GM10248 (cell line): ENCODE measurements at regions not wholly inside any gene's neighbourhood (a gene's known extent, or its start where the extent isn't known, plus 50 kb on each side); places are given as distances from the start of the nearest gene placed in this dataset.

Experiments used
- CTCF ChIA-PET: fragments of 300-600 bp; sonication (Branson Sonifier 250); formaldehyde crosslinking; extraction: SDS; loops from one replicate; lab custom pipeline; 2021; ENCODE audit warnings: antibody characterized with exemption; lab: Yijun Ruan, JAX
- POLR2A ChIA-PET: fragments of 350-650 bp; sonication (Branson Sonifier 250); formaldehyde crosslinking; extraction: SDS; loops from one replicate; lab custom pipeline; 2020; ENCODE audit warnings: antibody characterized with exemption; lab: Yijun Ruan, JAX
- DNase-seq: peaks from one replicate; pipeline ENCODE4 v3.0.0; 2012; ENCODE audit errors: extremely low spot score
- TF ChIP-seq, protein P1 (sequence below): IDR thresholded peaks from 2 replicates; pipeline ENCODE4 v1.5.1; 2012; ENCODE audit warnings: mild to moderate bottlenecking, low read depth; ENCODE audit errors: extremely low read depth, missing control alignments, control extremely low read depth

DNA sequence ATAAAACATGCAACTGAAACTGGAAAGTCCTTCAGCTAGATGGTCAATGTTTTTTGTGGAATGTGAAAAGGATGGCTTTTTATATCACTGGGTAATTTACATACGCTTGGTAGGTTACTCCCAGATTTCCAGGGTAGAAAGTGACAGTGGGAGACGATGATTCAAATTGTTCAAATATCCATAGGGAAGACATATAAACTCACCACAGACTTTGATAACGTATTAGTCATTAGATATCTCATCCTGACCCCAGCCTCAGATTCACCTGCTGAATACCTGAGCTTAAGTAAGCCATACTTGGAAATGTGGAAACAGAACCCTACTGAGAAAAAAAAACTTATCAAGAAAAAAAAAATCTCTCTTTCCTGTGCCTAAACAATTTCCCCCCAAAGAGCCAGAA, 169.4 kb downstream of the ZNF674 start:
- DNase-seq: no peak
- CTCF ChIA-PET: interaction anchor here (1.5 to 2.2 kb wide), 2 partner anchors 33 to 574 kb away, joined by 6 to 7 read pairs; no protein-coding TSS in a partner anchor
- POLR2A ChIA-PET: no interaction called here
- TF ChIP-seq, protein P1, sequence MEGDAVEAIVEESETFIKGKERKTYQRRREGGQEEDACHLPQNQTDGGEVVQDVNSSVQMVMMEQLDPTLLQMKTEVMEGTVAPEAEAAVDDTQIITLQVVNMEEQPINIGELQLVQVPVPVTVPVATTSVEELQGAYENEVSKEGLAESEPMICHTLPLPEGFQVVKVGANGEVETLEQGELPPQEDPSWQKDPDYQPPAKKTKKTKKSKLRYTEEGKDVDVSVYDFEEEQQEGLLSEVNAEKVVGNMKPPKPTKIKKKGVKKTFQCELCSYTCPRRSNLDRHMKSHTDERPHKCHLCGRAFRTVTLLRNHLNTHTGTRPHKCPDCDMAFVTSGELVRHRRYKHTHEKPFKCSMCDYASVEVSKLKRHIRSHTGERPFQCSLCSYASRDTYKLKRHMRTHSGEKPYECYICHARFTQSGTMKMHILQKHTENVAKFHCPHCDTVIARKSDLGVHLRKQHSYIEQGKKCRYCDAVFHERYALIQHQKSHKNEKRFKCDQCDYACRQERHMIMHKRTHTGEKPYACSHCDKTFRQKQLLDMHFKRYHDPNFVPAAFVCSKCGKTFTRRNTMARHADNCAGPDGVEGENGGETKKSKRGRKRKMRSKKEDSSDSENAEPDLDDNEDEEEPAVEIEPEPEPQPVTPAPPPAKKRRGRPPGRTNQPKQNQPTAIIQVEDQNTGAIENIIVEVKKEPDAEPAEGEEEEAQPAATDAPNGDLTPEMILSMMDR: no peak

DNA sequence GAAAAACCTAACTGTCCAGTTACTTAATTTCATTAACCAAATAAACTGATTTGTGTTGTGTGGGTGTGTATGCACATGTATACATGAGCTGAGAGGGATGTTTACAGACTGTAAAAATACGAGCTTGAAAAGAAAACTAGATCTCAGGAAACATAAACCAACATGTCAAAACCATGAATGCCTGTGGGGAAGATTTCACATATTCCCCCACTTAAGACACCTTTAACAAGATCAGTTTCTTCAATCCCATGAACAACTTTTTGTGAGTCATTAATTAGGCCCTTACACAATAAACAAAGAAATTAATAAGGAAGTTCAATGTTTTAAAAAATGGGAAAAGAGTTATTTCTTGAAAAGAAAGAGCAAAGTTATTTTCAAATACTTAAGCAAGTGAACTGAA, 170.8 kb downstream of the ZNF674 start:
- POLR2A ChIA-PET: no interaction called here
- CTCF ChIA-PET: interaction anchor here (1.1 kb wide), 2 partner anchors 11 to 34 kb away, joined by 3 to 4 read pairs; no protein-coding TSS in a partner anchor

DNA sequence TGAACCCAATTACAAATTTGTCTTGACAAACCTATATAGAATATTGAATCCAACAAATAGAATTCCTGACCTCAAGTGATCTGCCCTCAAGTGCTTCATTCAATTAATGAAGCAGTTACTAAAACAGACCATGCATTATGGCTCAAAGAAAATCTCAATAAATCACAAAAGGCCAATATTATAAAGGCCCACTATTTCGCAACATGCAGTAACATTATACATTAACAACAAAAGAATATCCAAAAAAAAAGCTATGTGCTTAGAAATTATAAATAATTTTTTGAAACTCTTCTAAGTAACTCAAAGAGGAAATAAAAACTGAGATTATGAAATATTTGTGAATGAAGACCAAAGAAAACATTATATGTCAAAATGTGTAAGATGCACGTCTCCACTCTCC, 177.7 kb downstream of the ZNF674 start:
- TF ChIP-seq, protein P1: no peak
- ChIA-PET CTCF (no interaction called here), POLR2A (no interaction called here)
- DNase-seq: no peak

More for the DNA sequence above, 170.8 kb downstream of the ZNF674 start:
- TF ChIP-seq, protein P1: no peak
- DNase-seq: no peak

DNA sequence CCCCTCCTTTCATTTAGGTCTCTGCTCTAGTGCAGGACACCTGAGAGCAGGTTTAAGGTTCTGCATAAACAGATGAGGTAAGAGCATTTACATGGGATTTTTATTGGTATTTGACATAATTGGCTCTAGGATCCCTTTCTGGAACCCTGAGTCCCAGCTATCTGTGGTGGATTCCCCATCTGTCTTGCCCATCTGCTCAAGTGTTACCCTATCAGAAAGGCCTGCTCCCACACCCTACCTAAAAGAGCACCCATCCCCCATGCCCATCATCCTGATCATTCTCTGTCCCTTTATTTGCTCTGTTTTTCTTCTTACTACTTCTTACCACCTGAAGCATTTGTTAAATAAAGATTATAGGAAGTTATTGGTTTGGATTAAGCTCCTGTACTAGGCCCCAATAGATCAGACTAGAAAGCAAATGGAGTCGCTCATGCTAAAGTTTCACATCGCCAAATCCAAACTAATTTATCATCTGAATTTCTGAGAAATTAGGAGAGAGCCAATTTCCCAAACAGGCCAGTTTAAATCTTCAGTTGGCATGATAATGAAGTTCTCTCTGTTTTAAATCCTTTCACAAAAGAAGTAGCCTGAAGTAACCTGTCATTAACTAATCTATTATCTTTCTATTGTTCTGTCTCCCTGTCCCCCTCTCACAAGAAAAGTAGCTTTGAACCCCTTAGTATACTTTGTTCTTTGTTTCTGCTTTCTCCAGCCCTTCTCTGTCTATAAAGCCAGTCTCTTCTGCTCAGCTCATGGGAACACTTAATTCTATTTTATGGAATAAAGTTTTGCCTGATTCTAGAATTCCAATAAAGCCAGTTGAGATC, 178.6 kb downstream of the ZNF674 start:
- no peak for DNase-seq
- ChIA-PET POLR2A (no interaction called here), CTCF (no interaction called here)
- TF ChIP-seq, protein P1: no peak

DNA sequence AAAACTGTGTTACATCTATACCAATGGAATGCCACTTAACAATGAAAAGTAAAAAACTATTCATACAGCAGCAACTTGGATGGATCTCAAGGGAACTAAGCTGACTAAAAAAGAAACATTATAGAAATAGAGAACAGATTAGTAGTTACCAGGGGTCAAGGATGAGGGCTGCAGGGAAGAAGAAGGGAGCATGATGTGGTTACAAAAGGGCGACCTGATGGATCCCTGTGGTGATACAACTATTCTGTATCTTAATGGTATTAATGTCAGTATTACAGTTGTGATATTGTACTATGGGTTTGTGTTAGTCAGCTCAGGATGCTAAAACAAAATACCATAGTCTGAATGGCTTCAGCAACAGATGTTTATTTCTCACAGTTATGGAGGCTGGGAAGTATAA, 190.7 kb downstream of the ZNF674 start:
- POLR2A ChIA-PET: no interaction called here
- TF ChIP-seq, protein P1: no peak
- DNase-seq: no peak
- CTCF ChIA-PET: no interaction called here

DNA sequence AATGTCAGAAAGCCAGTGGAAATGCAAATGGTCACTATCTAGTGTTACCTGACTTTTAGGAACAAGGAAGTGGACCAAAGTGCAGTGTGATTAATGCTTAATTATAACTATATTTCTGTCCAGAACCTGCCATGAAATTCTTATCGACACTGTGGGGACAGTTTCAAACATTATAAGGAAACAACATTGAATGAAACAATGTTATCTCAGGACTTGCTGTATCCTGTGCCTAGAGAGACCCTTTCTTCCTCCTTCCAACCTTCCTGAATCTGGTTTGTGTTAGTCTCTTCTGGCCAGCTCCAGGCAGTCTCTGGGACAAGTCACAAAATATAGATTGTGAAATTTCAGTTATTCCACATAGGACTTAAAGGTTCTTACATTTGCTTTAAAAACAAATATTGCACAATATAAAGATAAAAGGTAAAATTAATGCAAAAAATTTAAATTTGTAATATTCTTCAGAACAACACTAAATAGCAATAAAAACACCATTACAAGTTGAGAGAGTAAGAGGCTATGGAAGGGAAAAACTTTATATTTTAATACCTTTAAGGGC, 203.4 kb downstream of the ZNF674 start:
- TF ChIP-seq, protein P1: no peak
- ChIA-PET POLR2A (no interaction called here), CTCF (no interaction called here)
- no peak for DNase-seq
